ENCODE measurements at regions not wholly inside any gene's neighbourhood (a gene's known extent, or its start where the extent isn't known, plus 50 kb on each side); places are given as distances from the start of the nearest gene placed in this dataset.

DNA sequence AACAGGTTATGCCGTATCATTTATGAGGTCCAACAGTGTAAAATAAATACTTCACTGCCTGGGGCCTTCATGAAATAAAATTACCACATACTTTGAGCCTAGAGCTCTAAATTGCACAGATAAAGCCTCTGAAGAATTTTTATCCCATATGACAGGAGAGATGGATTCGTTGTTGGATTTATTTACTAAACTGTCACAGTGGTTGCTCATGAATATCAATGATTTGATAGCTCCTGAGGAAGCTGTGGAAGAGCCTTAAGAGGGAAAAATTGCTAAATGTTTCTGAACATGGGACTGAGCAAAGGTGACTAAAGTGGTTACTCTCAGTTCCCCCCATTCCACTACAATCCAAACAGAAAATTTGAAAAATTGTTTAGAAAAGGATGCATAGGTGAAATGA is 558.9 kb upstream of the IL12A start:
- no peak overlapping the region for H3K4me3 ChIP-seq
- no peak overlapping the region for H3K27ac ChIP-seq
- 63 to 75% (median 66%) methylated on average over 2 of the region's 2 CpGs for WGBS, 4 donors
- H3K9me3 ChIP-seq (replicated peaks in 1 of 3) = no peaks in the 10 kb centered on the region
- no peaks in the 10 kb centered on the region for H3K4me1 ChIP-seq (replicated peaks in 1 of 2)
- no peak for DNase-seq
- no peak for TF ChIP-seq POLR2A (IDR thresholded peaks at IDR 0.05)
- TF ChIP-seq, protein P1, sequence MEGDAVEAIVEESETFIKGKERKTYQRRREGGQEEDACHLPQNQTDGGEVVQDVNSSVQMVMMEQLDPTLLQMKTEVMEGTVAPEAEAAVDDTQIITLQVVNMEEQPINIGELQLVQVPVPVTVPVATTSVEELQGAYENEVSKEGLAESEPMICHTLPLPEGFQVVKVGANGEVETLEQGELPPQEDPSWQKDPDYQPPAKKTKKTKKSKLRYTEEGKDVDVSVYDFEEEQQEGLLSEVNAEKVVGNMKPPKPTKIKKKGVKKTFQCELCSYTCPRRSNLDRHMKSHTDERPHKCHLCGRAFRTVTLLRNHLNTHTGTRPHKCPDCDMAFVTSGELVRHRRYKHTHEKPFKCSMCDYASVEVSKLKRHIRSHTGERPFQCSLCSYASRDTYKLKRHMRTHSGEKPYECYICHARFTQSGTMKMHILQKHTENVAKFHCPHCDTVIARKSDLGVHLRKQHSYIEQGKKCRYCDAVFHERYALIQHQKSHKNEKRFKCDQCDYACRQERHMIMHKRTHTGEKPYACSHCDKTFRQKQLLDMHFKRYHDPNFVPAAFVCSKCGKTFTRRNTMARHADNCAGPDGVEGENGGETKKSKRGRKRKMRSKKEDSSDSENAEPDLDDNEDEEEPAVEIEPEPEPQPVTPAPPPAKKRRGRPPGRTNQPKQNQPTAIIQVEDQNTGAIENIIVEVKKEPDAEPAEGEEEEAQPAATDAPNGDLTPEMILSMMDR (IDR thresholded peaks at IDR 0.05) = no peak
- H3K27me3 ChIP-seq = no peaks in the 10 kb centered on the region
- no peaks in the 10 kb centered on the region for H3K36me3 ChIP-seq (replicated peaks in 1 of 2)
- intact Hi-C loops (cut with DNase I) = no loop called here

GRCh38 chr3:159432682-159433340 is 555.8 kb upstream of the IL12A start:
- DNase-seq = no peak
- no peaks in the 10 kb centered on the region for H3K9me3 ChIP-seq (replicated peaks in 1 of 3)
- no peak for TF ChIP-seq POLR2A (IDR thresholded peaks at IDR 0.05)
- TF ChIP-seq, protein P1 (IDR thresholded peaks at IDR 0.05) = no peak
- 74 to 84% (median 79%) methylated on average over 4 of the region's 4 CpGs for WGBS, 4 donors
- no peak overlapping the region for H3K4me3 ChIP-seq
- H3K27ac ChIP-seq = no peak overlapping the region
- intact Hi-C loops (cut with DNase I) = no loop called here
- H3K36me3 ChIP-seq (replicated peaks in 1 of 2) = no peaks in the 10 kb centered on the region
- no peaks in the 10 kb centered on the region for H3K4me1 ChIP-seq (replicated peaks in 1 of 2)
- H3K27me3 ChIP-seq = no peaks in the 10 kb centered on the region

GRCh38 chr3:159439346-159439745 is 549.3 kb upstream of the IL12A start:
- H3K9me3 ChIP-seq (replicated peaks in 1 of 3) = no peaks in the 10 kb centered on the region
- no peak for DNase-seq
- TF ChIP-seq, protein P1 (IDR thresholded peaks at IDR 0.05) = no peak
- TF ChIP-seq POLR2A (IDR thresholded peaks at IDR 0.05) = no peak
- H3K27ac ChIP-seq = no peak overlapping the region
- no peaks in the 10 kb centered on the region for H3K36me3 ChIP-seq (replicated peaks in 1 of 2)
- intact Hi-C loops (cut with DNase I) = no loop called here
- WGBS, 4 donors = 79 to 87% (median 83%) methylated on average over 4 of the region's 4 CpGs
- H3K4me1 ChIP-seq (replicated peaks in 1 of 2) = no peaks in the 10 kb centered on the region
- no peaks in the 10 kb centered on the region for H3K27me3 ChIP-seq
- H3K4me3 ChIP-seq = no peak overlapping the region

DNA sequence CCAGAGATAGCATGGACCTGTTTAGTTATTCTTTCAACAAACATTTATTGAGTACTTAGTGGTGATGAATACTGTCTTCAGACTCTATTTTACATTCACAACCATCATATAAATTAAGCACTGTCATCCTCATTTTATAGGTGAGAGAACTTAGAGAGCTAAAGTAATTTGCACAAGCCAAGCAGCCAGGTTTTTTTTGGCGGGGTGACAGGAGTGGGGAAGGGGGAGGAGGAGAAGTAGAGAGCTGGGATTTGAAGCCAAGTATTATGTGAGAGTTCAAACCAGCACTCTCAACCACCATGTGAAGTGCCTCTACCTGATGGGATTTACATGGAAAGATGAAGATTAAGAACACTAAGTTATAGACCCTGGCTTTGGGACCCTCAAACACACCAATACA is 547.4 kb upstream of the IL12A start:
- H3K36me3 ChIP-seq (replicated peaks in 1 of 2) = no peaks in the 10 kb centered on the region
- intact Hi-C loops (cut with DNase I) = no loop called here
- no peaks in the 10 kb centered on the region for H3K9me3 ChIP-seq (replicated peaks in 1 of 3)
- no peaks in the 10 kb centered on the region for H3K27me3 ChIP-seq
- no peak for DNase-seq
- TF ChIP-seq, protein P1 (IDR thresholded peaks at IDR 0.05) = no peak
- TF ChIP-seq POLR2A (IDR thresholded peaks at IDR 0.05) = no peak
- H3K27ac ChIP-seq = no peak overlapping the region
- no peaks in the 10 kb centered on the region for H3K4me1 ChIP-seq (replicated peaks in 1 of 2)
- no peak overlapping the region for H3K4me3 ChIP-seq
- 61 to 83% (median 73%) methylated on average over 1 of the region's 1 CpG for WGBS, 4 donors

Data from adrenal gland (tissue), 9 donors.